ENCODE measurements at regions not wholly inside any gene's neighbourhood (a gene's known extent, or its start where the extent isn't known, plus 50 kb on each side); places are given as distances from the start of the nearest gene placed in this dataset.

DNA sequence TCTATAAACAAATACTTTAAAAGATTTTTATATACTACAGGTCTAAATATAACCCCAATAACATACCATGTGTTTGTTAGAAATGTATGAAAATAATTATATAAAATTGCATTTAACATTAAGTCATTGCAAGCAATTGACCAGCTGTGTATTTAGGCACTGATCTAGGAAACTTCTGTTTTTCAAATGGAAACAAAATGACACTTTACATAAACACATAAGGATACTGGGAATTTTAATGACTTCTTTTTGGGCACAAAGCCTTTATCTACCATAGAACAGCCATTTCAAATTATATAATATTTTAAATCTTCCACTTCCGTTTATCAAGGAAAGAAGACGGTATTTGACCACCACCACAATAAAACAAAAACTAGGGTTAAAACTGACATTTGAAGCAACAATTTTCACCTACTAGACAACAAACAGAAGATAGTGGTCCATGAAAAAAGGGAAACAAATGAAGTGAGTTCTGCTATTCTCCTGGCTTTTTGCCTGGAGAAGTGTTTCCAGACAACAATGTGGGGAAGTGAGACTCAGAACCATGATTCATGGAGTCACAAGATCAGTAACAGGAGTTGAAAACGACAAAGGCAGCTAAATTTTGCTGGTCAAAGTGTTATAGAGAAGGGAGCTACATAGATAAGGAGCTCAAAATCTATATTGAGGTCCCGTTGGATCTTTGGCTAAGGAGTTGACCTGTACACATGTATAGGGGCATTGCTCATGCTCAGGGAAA, 475.1 kb downstream of the TRHDE start:
- TF ChIP-seq CTCF (conservative IDR thresholded peaks at IDR 0.05) = no peak
- H3K27ac Mint-ChIP-seq = no peak overlapping the region
- peaks cover 5% of the 10 kb centered on the region in 2 experiments for H3K4me1 Mint-ChIP-seq

More for the DNA sequence above, 475.1 kb downstream of the TRHDE start:
- Histone ChIP-seq H3K79me2 (ENCODE audit: insufficient read depth, low read length) (no peaks in the 10 kb centered on the region), H4K8ac (replicated peaks; ENCODE audit: insufficient read length, low read depth, low read length) (no peak overlapping the region), H3K56ac (ENCODE audit: insufficient read length, low read depth, low read length) (no peak overlapping the region), H2BK120ac (ENCODE audit: low read depth, low read length, poor library complexity, severe bottlenecking) (no peak overlapping the region), H3K4me2 (ENCODE audit: insufficient read depth, insufficient read length, low read length) (no peak overlapping the region), H3K4ac (ENCODE audit: low read depth, low read length) (no peak overlapping the region), H2BK15ac (ENCODE audit: low read depth, low read length) (no peak overlapping the region), H4K91ac (ENCODE audit: insufficient read length, low read depth, low read length) (no peak overlapping the region), H3K23ac (ENCODE audit: insufficient read length, low read depth, low read length) (no peak overlapping the region), H3K9me3 (ENCODE audit: control insufficient read depth, low read depth, low read length) (no peaks in the 10 kb centered on the region), H2AK5ac (ENCODE audit: insufficient read length, low read length) (no peak overlapping the region), H3K9ac (ENCODE audit: extremely low read depth, insufficient read length, low read length) (no peak overlapping the region), H3K27ac (ENCODE audit: insufficient read length, low read depth, low read length) (no peak overlapping the region), H4K5ac (ENCODE audit: insufficient read length, low read depth, low read length) (no peak overlapping the region), H3K4me1 (ENCODE audit: insufficient read depth, low read length) (no peaks in the 10 kb centered on the region), H3K18ac (ENCODE audit: insufficient read length, low read depth, low read length) (no peak overlapping the region), H3K79me1 (ENCODE audit: insufficient read depth, low read depth, low read length, poor library complexity, severe bottlenecking) (no peaks in the 10 kb centered on the region), H3T11ph (ENCODE audit: low read length) (no peak overlapping the region), H2BK5ac (ENCODE audit: insufficient read length, low read length) (no peak overlapping the region), H2AFZ (ENCODE audit: low read length) (no peak overlapping the region), H3K27me3 (ENCODE audit: insufficient read depth, low read length) (no peaks in the 10 kb centered on the region), H4K20me1 (ENCODE audit: control insufficient read depth, insufficient read depth, insufficient read length) (no peaks in the 10 kb centered on the region), H2BK12ac (ENCODE audit: insufficient read length, low read depth, low read length) (no peak overlapping the region), H3K23me2 (ENCODE audit: insufficient read length, low read depth, low read length, poor library complexity, severe bottlenecking) (no peaks in the 10 kb centered on the region), H3K14ac (ENCODE audit: insufficient read depth, low read length) (no peak overlapping the region), H2BK20ac (ENCODE audit: low read depth, low read length, poor library complexity, severe bottlenecking) (no peak overlapping the region)
- WGBS (ENCODE audit: extremely low coverage, insufficient read length, low lambda C conversion rate) = no CpG with 5 or more reads among the region's 4 CpGs
- no peak for DNase-seq
- peaks cover 6 to 7% (median 7%) of the 10 kb centered on the region in 3 experiments; a peak in 6 of 7 replicates for H3K36me3 Mint-ChIP-seq (ENCODE audit: insufficient read depth in 1 of 3, low read depth in 3 of 3)
- no peaks in the 10 kb centered on the region for H3K27me3 Mint-ChIP-seq (ENCODE audit: low read depth)
- H3K4me3 Mint-ChIP-seq = no peak overlapping the region
- peaks cover 12 to 21% of the 10 kb centered on the region in 2 experiments; a peak in 4 of 5 replicates for H3K9me3 Mint-ChIP-seq

All from H9 (cell line).